B cell (primary cell): ENCODE measurements at regions not wholly inside any gene's neighbourhood (a gene's known extent, or its start where the extent isn't known, plus 50 kb on each side); places are given as distances from the start of the nearest gene placed in this dataset.

Experiments
- CTCF ChIP-seq: fragments of 200-600 bp; IDR thresholded peaks from one replicate; pipeline ENCODE4 v1.8.0; 2022; ENCODE audit warnings: antibody characterized with exemption, mild to moderate bottlenecking
- EZH2 ChIP-seq: IDR thresholded peaks from 2 replicates; pipeline ENCODE4 v1.6.1; 2012; ENCODE audit warnings: borderline replicate concordance, low read depth, mild to moderate bottlenecking, moderate library complexity, low read length; ENCODE audit not compliant: insufficient read depth, poor library complexity, severe bottlenecking

GRCh38 chr21:38965910-38966504 is 160.3 kb downstream of the ETS2 start:
- TF ChIP-seq CTCF (no peak), EZH2 (no peak)
